ENCODE measurements at regions not wholly inside any gene's neighbourhood (a gene's known extent, or its start where the extent isn't known, plus 50 kb on each side); places are given as distances from the start of the nearest gene placed in this dataset.
"Not testable (repeated sequence)": the region's sequence is repeated elsewhere in the genome, so short reads cannot be mapped to it uniquely, and the experiment has no call there.

DNA sequence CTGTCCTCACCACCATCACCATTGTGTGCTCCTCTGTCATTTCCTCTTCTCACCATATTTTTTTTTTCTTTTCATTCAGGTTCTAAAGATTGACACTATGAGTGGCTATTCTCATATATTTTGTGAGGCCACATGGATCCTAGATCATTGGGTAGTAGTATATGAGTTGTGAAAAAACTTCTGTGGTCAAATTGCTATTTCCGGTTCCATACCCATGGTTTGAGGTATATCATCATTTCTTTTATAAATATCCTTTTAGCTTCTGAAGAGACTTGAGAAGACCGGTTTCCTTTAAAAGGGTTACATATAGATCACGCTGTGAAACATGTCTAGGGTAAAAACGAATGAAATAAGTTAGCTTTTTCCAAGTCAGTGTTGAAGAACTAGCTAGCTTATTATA, 769.3 kb downstream of the NOVA1 start:
- Histone ChIP-seq H3K36me3 (no peaks in the 10 kb centered on the region), H3K27me3 (no peaks in the 10 kb centered on the region), H3K4me3 (no peak overlapping the region), H3K4me1 (no peaks in the 10 kb centered on the region), H3K9me3 (no peaks in the 10 kb centered on the region), H3K27ac (no peak overlapping the region)
- intact Hi-C loops (cut with DNase I; ENCODE audit: low total_unique reads): no loop called here
- no peak for TF ChIP-seq POLR2A (IDR thresholded peaks at IDR 0.05)
- no peak for TF ChIP-seq CTCF (IDR thresholded peaks at IDR 0.05)
- no peak for DNase-seq

GRCh38 chr14:25826105-25826504, 771.7 kb downstream of the NOVA1 start:
- H3K4me3 ChIP-seq: no peak overlapping the region
- H3K27ac ChIP-seq: no peak overlapping the region
- intact Hi-C loops (cut with DNase I; ENCODE audit: low total_unique reads): no loop called here
- no peak for DNase-seq
- no peak for TF ChIP-seq POLR2A (IDR thresholded peaks at IDR 0.05)
- no peaks in the 10 kb centered on the region for H3K9me3 ChIP-seq
- no peaks in the 10 kb centered on the region for H3K4me1 ChIP-seq
- H3K27me3 ChIP-seq: no peaks in the 10 kb centered on the region
- no peaks in the 10 kb centered on the region for H3K36me3 ChIP-seq

DNA sequence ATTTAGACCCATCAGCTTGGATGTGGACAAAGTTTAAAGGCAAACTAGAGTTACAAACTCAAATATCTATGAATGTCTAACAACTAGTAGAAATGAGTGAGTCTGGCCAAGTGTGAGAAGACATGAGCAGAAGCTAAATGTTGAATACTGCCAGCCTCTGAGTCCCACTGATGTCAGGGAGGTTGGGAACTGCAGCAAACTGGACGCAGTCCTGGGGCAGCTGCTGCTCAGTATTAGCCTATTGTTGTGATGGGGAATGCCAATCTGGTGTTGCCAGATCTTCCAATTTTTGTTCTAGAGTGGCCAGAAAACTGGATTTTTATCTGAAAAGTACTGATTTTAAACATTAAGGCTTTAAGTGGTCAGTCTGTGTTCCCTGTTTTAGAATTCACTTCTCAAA, 770.4 kb upstream of the STXBP6 start:
- no peaks in the 10 kb centered on the region for H3K4me1 ChIP-seq
- no peaks in the 10 kb centered on the region for H3K27me3 ChIP-seq
- H3K27ac ChIP-seq: no peak overlapping the region
- TF ChIP-seq POLR2A (IDR thresholded peaks at IDR 0.05) (no peak), CTCF (IDR thresholded peaks at IDR 0.05) (no peak)
- H3K9me3 ChIP-seq: no peaks in the 10 kb centered on the region
- intact Hi-C loops (cut with DNase I; ENCODE audit: low total_unique reads): no loop called here
- H3K4me3 ChIP-seq: no peak overlapping the region
- no peak for DNase-seq
- H3K36me3 ChIP-seq: no peaks in the 10 kb centered on the region

DNA sequence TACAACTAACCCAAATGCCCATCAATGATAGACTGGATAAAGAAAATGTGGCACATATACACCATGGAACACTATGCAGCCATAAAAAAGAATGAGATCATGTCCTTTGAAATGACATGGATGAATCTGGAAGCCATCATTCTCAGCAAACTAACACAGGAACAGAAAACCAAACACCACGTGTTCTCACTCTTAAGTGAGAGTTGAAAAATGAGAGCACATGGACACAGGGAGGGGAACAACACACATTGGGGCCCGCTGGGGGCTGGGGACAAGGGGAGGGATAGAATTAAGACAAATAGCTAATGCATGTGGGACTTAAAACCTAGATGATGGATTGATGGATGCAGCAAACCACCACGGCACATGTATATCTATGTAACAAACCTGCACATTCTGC, 764.7 kb upstream of the STXBP6 start:
- intact Hi-C loops (cut with DNase I; ENCODE audit: low total_unique reads); DNase-seq; H3K27ac ChIP-seq; H3K4me3 ChIP-seq; H3K36me3 ChIP-seq; H3K9me3 ChIP-seq; H3K4me1 ChIP-seq; H3K27me3 ChIP-seq: not testable (repeated sequence)

DNA sequence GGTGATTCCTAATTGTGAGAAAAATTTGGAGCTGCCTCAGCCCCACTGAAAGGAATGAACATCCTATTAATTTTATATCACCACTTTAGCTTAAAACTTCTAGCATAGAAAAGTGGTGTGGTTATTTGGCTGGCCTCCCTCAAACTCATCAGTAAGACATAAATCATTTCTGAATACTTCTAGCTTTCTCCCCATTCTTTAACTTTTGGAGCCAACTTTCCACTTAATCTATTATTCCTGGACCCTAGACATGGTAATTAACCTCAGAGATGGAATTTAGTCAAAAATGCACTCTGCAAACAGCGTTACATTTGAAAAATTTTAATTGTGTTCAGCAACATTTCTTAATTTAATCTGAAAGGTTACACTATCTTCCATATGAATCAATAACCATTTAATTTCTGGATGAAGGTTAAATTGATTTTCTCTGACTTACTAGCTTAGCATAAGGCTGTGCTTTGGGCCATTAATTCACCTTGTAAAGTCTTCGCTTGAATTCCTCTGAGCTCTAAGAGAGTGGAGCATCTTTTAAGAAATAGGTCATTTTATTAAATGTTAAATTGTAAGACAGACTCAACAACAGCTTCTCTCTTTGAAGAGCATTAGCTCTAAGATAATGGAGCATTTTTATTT, 753.6 kb upstream of the STXBP6 start:
- Histone ChIP-seq H3K4me1 (no peaks in the 10 kb centered on the region), H3K9me3 (no peaks in the 10 kb centered on the region), H3K36me3 (no peaks in the 10 kb centered on the region), H3K27me3 (no peaks in the 10 kb centered on the region), H3K27ac (no peak overlapping the region), H3K4me3 (no peak overlapping the region)
- intact Hi-C loops (cut with DNase I; ENCODE audit: low total_unique reads): no loop called here
- DNase-seq: no peak
- TF ChIP-seq CTCF (IDR thresholded peaks at IDR 0.05) (no peak), POLR2A (IDR thresholded peaks at IDR 0.05) (no peak)

GRCh38 chr14:25800841-25801240, 750.9 kb upstream of the STXBP6 start:
- TF ChIP-seq CTCF (IDR thresholded peaks at IDR 0.05): no peak
- no peak for TF ChIP-seq POLR2A (IDR thresholded peaks at IDR 0.05)
- no peaks in the 10 kb centered on the region for H3K36me3 ChIP-seq
- no peaks in the 10 kb centered on the region for H3K27me3 ChIP-seq
- no peak for DNase-seq
- intact Hi-C loops (cut with DNase I; ENCODE audit: low total_unique reads): no loop called here
- no peak overlapping the region for H3K27ac ChIP-seq
- no peaks in the 10 kb centered on the region for H3K4me1 ChIP-seq
- H3K9me3 ChIP-seq: no peaks in the 10 kb centered on the region
- H3K4me3 ChIP-seq: no peak overlapping the region
